Transverse colon (tissue), 4 donors: ENCODE measurements at regions not wholly inside any gene's neighbourhood (a gene's known extent, or its start where the extent isn't known, plus 50 kb on each side); places are given as distances from the start of the nearest gene placed in this dataset.

Experiments used
- CTCF ChIP-seq, 5 experiments: fragments of 200-600 bp in 3 of 5; fragments of 450-650 bp in 2 of 5; sonication (generic) in 3 of 5; IDR thresholded peaks; 1 replicate in 2 of 5; 2 replicates in 3 of 5; pipeline ENCODE4 v1.5.1; 2016 to 2017; ENCODE audit warnings: antibody characterized with exemption in 5 of 5, inconsistent platforms in 3 of 5, mild to moderate bottlenecking in 2 of 5, moderate library complexity in 1 of 5
- POLR2AphosphoS5 ChIP-seq, 3 donors: sonication (generic); formaldehyde crosslinking; IDR thresholded peaks; one replicate each; pipeline ENCODE4 v1.6.1; 2016; ENCODE audit warnings: antibody characterized with exemption in 3 of 3

- no peak for TF ChIP-seq CTCF (IDR thresholded peaks at IDR 0.05)
- TF ChIP-seq POLR2AphosphoS5 (IDR thresholded peaks at IDR 0.05) = no peak
Measured at GRCh38 chr10:53713431-53713830, 940.8 kb upstream of the MBL2 start.
